ENCODE measurements at regions not wholly inside any gene's neighbourhood (a gene's known extent, or its start where the extent isn't known, plus 50 kb on each side); places are given as distances from the start of the nearest gene placed in this dataset.

DNA sequence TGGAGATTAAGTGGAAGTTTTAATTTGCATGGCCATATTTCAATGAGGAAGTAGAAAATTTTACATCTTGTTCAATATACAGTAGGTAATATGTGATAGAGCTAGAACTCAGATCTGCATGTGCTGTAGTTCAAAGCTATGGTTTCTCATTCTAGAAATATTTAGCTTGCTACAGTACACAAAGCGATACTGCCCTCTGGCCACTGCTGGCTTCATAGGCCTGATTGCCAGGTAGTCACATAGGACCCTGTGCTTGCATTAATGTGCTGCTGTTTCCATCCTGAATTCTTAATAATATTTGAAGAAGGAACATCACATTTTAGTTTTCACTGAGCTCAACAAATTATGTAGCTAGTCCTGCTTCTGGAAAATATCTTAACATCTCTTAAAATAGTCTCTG, 87.0 kb downstream of the PLSCR2 start:
- DNase-seq (ENCODE audit: extremely low spot score, unreplicated experiment), result no peak
- Mint-ChIP-seq H3K4me3 (no peak overlapping the region), H3K9me3 (no peaks in the 10 kb centered on the region), H3K36me3 (no peaks in the 10 kb centered on the region), H3K4me1 (ENCODE audit: unreplicated experiment) (no peaks in the 10 kb centered on the region), H3K27ac (no peak overlapping the region), H3K27me3 (no peaks in the 10 kb centered on the region)
- TF ChIP-seq, protein P1, sequence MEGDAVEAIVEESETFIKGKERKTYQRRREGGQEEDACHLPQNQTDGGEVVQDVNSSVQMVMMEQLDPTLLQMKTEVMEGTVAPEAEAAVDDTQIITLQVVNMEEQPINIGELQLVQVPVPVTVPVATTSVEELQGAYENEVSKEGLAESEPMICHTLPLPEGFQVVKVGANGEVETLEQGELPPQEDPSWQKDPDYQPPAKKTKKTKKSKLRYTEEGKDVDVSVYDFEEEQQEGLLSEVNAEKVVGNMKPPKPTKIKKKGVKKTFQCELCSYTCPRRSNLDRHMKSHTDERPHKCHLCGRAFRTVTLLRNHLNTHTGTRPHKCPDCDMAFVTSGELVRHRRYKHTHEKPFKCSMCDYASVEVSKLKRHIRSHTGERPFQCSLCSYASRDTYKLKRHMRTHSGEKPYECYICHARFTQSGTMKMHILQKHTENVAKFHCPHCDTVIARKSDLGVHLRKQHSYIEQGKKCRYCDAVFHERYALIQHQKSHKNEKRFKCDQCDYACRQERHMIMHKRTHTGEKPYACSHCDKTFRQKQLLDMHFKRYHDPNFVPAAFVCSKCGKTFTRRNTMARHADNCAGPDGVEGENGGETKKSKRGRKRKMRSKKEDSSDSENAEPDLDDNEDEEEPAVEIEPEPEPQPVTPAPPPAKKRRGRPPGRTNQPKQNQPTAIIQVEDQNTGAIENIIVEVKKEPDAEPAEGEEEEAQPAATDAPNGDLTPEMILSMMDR (conservative IDR thresholded peaks at IDR 0.05), result peak; percentile 31

DNA sequence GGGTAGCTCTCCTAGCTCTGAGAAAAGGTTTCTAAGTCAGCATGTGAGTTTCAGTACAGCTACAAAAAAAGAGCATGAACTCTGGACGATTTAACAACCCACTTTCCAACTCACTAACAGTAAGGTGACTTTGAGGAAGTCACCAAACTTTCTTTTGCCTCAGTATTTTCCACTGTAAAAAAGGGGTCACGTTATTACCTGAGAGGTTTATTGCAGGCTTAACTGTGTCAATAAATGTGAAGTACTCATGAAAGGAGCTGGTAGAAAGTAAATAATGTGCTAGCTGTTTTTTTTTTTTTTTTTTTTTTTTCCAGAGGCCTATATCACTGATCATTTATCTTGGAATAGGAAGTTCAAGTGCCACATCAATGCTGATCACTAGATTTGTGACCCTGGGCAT, 89.3 kb downstream of the PLSCR2 start:
- H3K27ac Mint-ChIP-seq, result no peak overlapping the region
- H3K27me3 Mint-ChIP-seq, result no peaks in the 10 kb centered on the region
- H3K9me3 Mint-ChIP-seq, result no peaks in the 10 kb centered on the region
- no peaks in the 10 kb centered on the region for H3K4me1 Mint-ChIP-seq (ENCODE audit: unreplicated experiment)
- no peak for DNase-seq (ENCODE audit: extremely low spot score, unreplicated experiment)
- TF ChIP-seq, protein P1 (conservative IDR thresholded peaks at IDR 0.05), result no peak
- H3K36me3 Mint-ChIP-seq, result no peaks in the 10 kb centered on the region
- no peak overlapping the region for H3K4me3 Mint-ChIP-seq

DNA sequence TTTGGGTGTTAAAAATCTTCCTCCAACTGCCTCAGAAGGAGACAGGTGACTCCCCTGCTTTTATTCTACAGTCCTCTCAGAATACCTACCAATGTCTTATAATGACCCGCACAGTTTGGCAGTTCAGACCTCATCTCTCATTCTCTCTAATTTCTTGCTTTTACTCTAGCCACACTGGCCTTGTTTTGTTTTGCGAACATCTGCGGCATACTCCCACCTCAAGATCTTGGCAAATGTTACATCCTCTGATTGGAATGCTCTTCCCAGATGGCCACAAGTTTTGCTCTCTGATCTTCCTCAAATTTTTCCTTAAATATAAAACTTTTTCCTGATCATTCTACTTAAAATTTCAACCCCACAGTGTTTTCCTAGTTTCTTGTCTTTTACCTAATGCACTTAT, 94.1 kb downstream of the PLSCR2 start:
- peaks cover 7% of the 10 kb centered on the region for H3K9me3 Mint-ChIP-seq
- no peak for DNase-seq (ENCODE audit: extremely low spot score, unreplicated experiment)
- H3K36me3 Mint-ChIP-seq, result no peaks in the 10 kb centered on the region
- H3K4me1 Mint-ChIP-seq (ENCODE audit: unreplicated experiment), result no peaks in the 10 kb centered on the region
- no peaks in the 10 kb centered on the region for H3K27me3 Mint-ChIP-seq
- H3K27ac Mint-ChIP-seq, result no peak overlapping the region
- no peak overlapping the region for H3K4me3 Mint-ChIP-seq
- TF ChIP-seq, protein P1 (conservative IDR thresholded peaks at IDR 0.05), result no peak

DNA sequence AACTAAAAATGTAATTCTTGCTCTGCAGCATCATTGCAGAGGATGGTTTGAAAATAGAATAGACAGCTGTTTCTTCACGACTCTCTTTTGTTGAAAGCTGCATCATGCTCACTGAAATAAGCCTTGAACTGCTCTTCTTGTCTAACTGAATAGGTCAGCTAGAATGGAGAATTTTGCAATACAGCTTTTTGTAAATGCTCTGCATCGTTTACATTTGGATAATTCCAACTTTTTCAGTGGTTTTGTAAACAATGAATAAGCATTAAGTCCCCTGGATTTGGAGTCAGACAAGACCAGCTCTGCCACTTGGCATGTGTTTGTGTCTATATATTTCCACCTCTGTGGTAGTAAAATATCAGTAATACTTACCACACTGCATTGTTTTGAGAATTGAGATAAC, 95.2 kb downstream of the PLSCR2 start:
- Mint-ChIP-seq H3K4me3 (no peak overlapping the region), H3K4me1 (ENCODE audit: unreplicated experiment) (no peaks in the 10 kb centered on the region), H3K36me3 (no peaks in the 10 kb centered on the region), H3K9me3 (peaks cover 7% of the 10 kb centered on the region), H3K27me3 (no peaks in the 10 kb centered on the region), H3K27ac (no peak overlapping the region)
- no peak for DNase-seq (ENCODE audit: extremely low spot score, unreplicated experiment)
- TF ChIP-seq, protein P1 (conservative IDR thresholded peaks at IDR 0.05), result no peak

DNA sequence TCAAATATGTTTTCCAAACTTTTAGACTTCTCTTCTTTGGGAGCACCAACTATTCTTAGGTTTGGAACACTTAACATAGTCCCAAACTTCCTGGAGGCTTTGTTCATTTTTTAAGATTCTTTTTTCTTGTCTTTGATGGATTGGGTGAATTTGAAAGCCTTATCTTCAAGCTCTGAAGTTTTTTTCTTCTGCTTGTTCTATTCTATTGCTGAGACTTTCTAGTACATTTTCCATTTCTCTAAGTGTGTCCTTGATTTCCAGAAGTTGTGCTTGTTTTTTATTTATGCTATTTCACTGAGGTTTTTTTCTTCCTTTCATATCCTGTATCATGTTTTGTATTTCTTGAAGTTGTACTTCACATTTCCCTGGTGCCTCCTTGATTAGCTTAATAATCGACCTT, 97.5 kb downstream of the PLSCR2 start:
- TF ChIP-seq, protein P1 (conservative IDR thresholded peaks at IDR 0.05), result no peak
- Mint-ChIP-seq H3K27me3 (no peaks in the 10 kb centered on the region), H3K4me1 (ENCODE audit: unreplicated experiment) (no peaks in the 10 kb centered on the region), H3K36me3 (no peaks in the 10 kb centered on the region), H3K9me3 (peaks cover 7% of the 10 kb centered on the region), H3K4me3 (no peak overlapping the region), H3K27ac (no peak overlapping the region)
- DNase-seq (ENCODE audit: extremely low spot score, unreplicated experiment), result no peak

DNA sequence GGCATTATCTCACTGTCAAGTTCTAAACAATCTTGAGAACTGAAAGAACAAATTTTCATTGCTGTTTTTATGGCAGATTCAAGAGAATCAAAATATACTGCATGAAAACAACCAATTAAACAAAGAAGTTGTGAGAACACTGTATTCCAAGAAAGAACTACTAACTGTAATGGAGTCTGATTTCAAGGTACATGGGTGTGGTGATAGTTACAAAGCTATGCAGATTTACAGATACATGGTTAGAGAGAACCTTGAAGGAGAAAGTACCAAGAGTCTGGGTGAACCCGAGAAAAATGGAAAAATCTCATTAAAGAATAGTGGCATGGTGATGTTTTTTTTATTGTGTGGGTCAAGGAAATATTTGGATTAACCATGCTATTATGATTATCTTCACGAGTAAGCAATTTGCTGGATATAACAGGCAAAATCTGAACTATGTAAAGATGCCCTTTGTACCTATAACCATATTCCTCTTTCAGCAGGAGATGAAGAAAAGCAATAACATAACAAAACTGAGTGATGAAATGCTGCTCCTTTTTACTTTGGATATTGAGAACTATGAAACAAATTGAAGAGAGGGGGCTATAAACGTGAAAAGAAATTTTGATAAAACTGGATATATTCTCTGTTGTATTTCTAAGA, 100.4 kb downstream of the PLSCR2 start:
- no peak overlapping the region for H3K4me3 Mint-ChIP-seq
- H3K9me3 Mint-ChIP-seq, result peaks cover 7% of the 10 kb centered on the region
- H3K4me1 Mint-ChIP-seq (ENCODE audit: unreplicated experiment), result no peaks in the 10 kb centered on the region
- no peaks in the 10 kb centered on the region for H3K36me3 Mint-ChIP-seq
- no peaks in the 10 kb centered on the region for H3K27me3 Mint-ChIP-seq
- no peak for DNase-seq (ENCODE audit: extremely low spot score, unreplicated experiment)
- H3K27ac Mint-ChIP-seq, result no peak overlapping the region
- TF ChIP-seq, protein P1 (conservative IDR thresholded peaks at IDR 0.05), result no peak

All from type B pancreatic cell (in vitro differentiated cells).